ENCODE measurements at regions not wholly inside any gene's neighbourhood (a gene's known extent, or its start where the extent isn't known, plus 50 kb on each side); places are given as distances from the start of the nearest gene placed in this dataset.
"Not testable (repeated sequence)": the region's sequence is repeated elsewhere in the genome, so short reads cannot be mapped to it uniquely, and the experiment has no call there.

- DNase-seq: peak; percentile 16
Observed at GRCh38 chr6:26957399-26958127, 289.9 kb upstream of the PRSS16 start.

DNA sequence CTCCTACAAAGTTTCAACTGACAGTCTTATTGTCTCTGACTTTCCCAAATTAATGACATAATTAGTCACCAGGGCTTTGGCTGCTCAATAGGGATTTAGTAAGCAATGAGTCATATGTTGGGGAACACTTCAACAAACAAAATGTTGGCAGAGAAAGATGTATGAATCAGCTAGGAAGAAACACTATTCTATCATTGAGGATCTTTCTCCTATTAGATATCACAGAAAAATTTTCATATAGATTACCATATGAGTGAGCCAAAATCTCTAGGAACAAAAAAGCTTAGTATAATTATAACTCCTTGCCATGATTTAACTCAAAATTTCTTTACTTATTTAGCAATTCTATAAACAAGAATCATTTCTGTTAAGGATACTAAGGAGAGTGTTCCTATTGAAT lies 286.3 kb upstream of the PRSS16 start:
- not testable (repeated sequence) for DNase-seq

- DNase-seq: no peak
Observed at GRCh38 chr6:27002447-27002846, 245.1 kb upstream of the PRSS16 start.

GRCh38 chr6:27007020-27007419 lies 240.5 kb upstream of the PRSS16 start:
- no peak for DNase-seq

GRCh38 chr6:27008613-27009012 lies 238.9 kb upstream of the PRSS16 start:
- DNase-seq: not testable (repeated sequence)

- not testable (repeated sequence) for DNase-seq
Observed at GRCh38 chr6:27014053-27014452, 233.4 kb upstream of the PRSS16 start.

GRCh38 chr6:27016689-27017088 lies 230.8 kb upstream of the PRSS16 start:
- no peak for DNase-seq

DNA sequence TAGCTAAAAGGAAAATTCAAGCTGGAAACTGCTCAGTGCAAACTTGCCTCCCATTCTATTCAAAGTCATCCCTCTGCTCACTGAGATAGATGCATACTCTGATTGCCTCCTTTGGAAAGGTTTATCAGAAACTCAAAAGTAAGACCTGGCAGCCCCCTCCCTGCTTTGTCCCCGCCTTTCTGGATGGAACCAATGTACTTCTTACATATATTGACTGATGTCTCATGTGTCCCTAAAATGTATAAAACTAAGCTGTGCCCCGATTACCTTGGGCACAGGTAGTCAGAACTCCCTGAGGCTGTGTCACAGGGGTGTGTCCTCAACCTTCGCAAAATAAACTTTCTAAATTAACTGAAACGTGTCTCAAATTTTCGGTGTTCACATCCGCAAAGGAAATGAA lies 229.1 kb upstream of the PRSS16 start:
- not testable (repeated sequence) for DNase-seq

DNA sequence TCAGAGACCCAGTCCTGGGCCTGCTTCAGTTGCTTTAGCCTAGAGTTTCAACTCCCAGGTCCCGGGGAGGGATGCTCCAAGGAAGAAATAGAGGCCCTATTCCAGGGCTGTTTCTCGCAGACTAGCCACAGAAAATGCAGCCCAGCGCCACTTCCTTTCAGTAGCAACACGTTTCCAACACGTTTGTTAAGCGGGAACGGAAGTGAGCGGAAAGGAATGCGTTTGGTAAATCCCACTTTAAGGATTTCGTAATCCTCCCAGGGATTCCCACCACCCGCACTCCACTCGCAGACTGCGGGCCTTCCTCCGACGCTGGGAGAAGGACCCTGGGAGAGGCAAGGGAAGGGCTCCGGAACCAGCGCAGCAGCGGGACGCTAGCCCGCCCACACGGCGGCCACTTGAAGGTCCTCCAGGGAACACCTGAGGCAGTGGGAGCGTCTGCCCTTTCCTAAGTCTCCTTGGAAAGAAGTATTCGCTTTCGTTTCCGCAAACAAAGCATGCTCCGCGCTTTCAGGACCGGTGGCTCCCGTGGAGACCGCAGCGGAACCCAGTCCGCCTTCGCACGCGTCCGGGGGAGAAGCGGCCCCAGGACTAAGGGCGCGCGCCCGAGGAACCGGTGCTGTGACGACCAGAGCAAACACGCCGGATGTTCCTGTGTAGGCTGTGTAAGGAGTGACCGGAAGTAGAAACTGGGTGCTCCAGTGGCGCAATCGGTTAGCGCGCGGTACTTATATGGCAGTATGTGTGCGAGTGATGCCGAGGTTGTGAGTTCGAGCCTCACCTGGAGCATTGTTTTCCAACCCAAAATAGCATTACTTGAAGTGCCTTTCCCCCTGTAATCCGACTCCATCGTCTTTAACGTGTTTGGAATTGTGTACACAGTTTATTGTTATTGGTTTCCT lies 227.6 kb upstream of the PRSS16 start:
- DNase-seq: peak; percentile 57

- DNase-seq: no peak
Observed at GRCh38 chr6:27020553-27020880, 227.0 kb upstream of the PRSS16 start.

DNA sequence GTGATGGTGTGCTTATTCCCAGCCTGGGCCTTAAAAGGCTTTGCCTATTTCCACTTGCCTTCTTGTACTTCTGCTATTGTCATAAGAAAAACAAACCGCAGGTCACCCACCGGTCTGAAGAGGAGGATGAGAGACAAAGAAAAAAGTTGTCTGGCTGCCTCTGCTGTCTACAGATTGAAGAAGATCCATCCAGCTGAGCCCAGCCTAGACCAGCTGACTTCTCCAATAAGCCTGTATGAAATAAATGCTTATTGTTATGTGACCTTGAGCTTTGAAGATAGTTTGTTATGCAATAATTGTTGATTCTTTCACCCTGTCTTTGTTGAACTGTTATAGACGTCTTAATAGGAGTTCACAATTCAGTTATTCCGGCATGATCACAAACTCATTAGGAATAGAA lies 223.8 kb upstream of the PRSS16 start:
- no peak for DNase-seq

DNA sequence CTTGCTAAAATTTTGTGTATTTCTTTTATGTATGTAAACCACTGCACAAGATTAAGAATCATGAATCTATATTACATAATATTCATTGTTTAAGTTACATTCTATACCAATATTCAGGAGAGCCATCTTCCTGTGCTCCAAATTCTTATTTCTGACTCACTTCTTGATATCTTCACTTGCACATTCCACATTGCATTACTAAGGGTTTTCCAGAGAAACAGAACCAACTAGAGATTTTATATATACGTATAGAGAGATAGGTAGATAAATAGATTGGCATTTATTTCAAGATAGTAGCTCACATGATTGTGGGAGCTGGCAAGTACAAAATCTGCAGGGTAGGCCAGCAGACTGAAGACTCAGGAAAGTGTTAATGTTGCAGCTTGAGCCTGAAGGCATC lies 222.2 kb upstream of the PRSS16 start:
- no peak for DNase-seq

- no peak for DNase-seq
Observed at GRCh38 chr6:27026361-27026760, 221.1 kb upstream of the PRSS16 start.

- no peak for DNase-seq
Observed at GRCh38 chr6:27031302-27031701, 216.2 kb upstream of the PRSS16 start.

- DNase-seq: no peak
Observed at GRCh38 chr6:27038498-27038897, 209.0 kb upstream of the PRSS16 start.

DNA sequence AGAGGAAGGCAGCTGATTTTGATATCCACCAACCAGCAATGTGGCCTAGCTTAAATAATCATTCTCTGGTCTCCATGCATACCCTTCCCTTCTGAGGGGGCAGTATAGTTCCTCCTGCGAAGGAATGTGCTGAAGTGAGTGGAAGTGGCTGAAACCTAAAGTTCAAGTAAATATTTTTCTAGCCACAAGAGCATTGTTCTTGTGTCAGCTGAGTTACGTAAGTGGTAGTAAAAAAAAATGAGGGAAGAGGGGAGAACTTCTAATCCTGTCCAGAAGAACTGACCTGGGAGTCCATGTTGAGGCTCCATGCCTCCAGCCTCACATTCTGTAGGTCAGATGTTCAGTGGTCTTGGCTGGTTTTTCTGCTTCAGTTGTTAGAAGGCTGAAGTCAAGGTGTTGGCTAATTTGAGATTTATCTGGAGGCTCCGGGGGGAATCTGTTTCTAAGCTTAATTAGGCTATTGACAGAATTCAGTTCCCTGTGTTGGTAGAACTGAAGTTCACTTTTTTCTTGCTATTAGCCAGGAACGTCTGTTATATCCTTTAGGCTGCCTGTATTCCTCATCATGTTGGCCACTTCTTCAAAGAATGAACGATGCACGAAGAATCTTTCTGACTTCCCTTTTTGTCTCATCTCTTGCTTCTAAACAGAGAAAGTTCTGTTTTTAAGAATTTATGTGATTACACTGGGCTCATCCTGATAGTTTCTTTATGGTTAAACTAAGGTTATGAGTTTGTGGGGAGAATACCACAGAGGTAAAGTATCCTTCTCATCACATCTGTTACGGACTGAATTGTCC lies 207.1 kb upstream of the PRSS16 start:
- no peak for DNase-seq

DNA sequence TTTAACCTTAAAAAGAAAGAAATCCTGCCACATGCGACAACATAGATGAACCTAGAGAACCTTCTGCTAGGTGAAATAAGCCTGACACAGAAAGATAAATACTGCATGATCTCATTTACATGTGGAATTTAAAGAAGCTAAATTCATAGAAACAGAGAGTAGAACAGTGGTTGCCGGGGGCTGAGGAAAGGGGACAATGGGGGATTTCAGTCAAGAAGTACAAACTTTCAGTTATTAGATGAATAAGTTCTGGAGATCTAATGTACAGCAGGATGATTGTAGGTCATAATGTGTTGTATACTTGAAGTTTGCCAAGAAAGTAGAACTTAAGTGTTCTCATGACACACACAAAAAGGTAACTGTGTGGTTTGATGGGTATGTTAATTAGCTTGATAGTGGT lies 204.3 kb upstream of the PRSS16 start:
- DNase-seq: no peak

- not testable (repeated sequence) for DNase-seq
Observed at GRCh38 chr6:27045131-27045530, 202.4 kb upstream of the PRSS16 start.

GRCh38 chr6:27047725-27048124 lies 199.8 kb upstream of the PRSS16 start:
- DNase-seq: not testable (repeated sequence)

DNA sequence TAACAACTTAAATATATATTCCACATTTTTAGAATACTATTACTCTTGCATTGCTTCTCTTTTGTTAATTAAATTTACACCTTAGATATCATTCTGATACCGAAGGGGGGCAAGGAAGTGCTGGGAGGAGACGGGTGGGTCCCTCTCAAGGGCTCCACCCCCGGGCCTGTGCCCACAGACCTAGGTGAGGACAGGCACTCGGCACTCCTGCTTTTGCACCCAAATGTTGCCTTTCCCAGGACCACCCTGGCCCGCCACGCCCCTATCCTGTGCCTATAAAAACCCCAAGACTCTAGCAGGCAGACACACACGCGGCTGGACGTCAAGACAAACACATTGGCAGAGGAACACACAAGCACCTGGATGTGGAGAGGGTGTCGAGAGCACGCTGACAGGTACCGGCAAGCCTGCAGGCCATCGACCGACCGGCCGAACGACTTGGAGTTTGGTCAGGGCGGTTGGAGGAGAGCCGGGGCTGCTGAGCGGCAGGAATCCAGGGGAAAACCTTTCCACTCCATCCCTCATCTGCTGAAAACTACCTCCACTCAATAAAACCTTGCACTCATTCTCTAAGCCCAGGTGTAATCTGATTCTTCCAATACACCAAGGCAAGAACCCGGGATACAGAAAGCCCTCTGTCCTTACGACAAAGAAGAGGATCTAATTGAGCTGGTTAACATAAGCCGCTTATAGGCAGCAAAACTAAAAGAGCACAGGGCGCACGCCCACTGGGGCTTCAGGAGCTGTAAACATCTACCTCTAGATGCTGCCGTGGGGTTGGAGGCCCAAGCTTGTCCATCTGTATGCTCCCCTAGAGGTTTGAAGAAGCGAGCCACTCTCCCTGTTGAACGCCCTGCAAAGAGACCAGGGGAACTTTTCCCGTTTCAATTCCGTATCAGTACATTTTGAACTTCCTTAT lies 197.4 kb upstream of the PRSS16 start:
- DNase-seq: peak; percentile 99

DNA sequence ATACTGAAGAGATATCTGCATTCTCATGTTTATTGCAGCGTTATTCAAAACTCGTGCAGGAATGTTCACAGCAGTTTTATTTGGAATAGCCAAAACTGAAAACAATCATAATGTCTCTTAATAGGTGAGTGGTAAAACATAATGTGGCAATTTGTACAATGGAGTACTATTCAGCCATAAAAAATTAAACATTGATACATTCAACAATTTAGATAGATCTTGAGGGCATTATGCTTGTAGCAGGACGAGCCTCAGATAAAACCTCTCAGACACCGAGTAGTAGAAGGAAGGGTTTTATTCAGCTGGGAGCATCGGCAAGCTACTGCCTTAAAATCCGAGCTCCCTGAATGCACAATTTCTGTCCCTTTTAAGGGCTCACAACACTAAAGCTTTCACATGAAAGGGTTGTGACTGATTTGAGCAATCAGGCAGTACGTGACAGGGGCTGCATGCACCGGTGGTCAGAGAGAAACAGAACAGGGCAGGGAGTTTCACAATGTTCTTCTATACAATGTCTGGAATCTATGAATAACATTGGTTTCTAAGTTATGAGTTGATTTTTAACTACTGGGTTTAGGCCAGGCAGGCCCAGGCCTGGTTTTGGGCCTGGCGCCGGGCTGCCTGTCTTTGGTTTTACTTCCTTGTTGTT lies 195.3 kb upstream of the PRSS16 start:
- not testable (repeated sequence) for DNase-seq

GRCh38 chr6:27052731-27053082 lies 194.8 kb upstream of the PRSS16 start:
- DNase-seq: no peak

All from NCI-H82 (cell line).